WI38 (cell line): ENCODE measurements at regions not wholly inside any gene's neighbourhood (a gene's known extent, or its start where the extent isn't known, plus 50 kb on each side); places are given as distances from the start of the nearest gene placed in this dataset.

Source experiments
- H3K4me3 ChIP-seq: 2 replicates; pipeline ENCODE4 v1.5.1; 2011; ENCODE audit warnings: low read depth, mild to moderate bottlenecking, control low read depth, low read length
- TF ChIP-seq, protein P1 (sequence below): IDR thresholded peaks from 2 replicates; pipeline ENCODE4 v1.5.1; 2012; ENCODE audit warnings: low read depth, mild to moderate bottlenecking, control low read depth, low read length

DNA sequence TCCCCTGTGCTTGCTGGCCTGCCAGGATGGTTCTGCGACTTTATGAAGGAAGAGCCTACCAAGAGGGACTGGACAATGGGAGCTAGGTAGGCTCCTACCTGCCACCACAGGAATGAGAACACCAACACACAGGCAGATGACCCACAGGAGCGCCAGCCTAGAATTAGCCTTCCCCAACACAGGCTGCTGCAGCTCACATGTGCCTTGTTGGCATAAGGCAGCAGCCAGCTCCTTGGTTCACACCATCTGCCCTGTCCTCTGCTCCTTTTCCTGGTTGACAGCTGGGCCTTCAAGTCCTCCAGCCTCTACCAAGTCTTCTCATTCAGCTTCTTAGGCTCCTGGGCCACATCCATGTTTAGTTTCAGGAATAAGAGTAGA is 705.4 kb upstream of the RAB6C start:
- TF ChIP-seq, protein P1, sequence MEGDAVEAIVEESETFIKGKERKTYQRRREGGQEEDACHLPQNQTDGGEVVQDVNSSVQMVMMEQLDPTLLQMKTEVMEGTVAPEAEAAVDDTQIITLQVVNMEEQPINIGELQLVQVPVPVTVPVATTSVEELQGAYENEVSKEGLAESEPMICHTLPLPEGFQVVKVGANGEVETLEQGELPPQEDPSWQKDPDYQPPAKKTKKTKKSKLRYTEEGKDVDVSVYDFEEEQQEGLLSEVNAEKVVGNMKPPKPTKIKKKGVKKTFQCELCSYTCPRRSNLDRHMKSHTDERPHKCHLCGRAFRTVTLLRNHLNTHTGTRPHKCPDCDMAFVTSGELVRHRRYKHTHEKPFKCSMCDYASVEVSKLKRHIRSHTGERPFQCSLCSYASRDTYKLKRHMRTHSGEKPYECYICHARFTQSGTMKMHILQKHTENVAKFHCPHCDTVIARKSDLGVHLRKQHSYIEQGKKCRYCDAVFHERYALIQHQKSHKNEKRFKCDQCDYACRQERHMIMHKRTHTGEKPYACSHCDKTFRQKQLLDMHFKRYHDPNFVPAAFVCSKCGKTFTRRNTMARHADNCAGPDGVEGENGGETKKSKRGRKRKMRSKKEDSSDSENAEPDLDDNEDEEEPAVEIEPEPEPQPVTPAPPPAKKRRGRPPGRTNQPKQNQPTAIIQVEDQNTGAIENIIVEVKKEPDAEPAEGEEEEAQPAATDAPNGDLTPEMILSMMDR = no peak
- H3K4me3 ChIP-seq = no peak overlapping the region

GRCh38 chr2:129274918-129275317 is 704.5 kb upstream of the RAB6C start:
- TF ChIP-seq, protein P1 = no peak
- H3K4me3 ChIP-seq = no peak overlapping the region

- TF ChIP-seq, protein P1 = no peak
- H3K4me3 ChIP-seq = no peak overlapping the region
Observed at GRCh38 chr2:129275706-129276105, 703.8 kb upstream of the RAB6C start.

- TF ChIP-seq, protein P1 = no peak
Observed at GRCh38 chr2:129276978-129277584, 702.4 kb upstream of the RAB6C start.

GRCh38 chr2:129277585-129277981 is 701.9 kb upstream of the RAB6C start:
- TF ChIP-seq, protein P1 = no peak
- no peak overlapping the region for H3K4me3 ChIP-seq

More at GRCh38 chr2:129276978-129277584, 702.4 kb upstream of the RAB6C start:
- H3K4me3 ChIP-seq = no peak overlapping the region

- no peak overlapping the region for H3K4me3 ChIP-seq
- TF ChIP-seq, protein P1 = no peak
Observed at GRCh38 chr2:129281791-129282530, 697.5 kb upstream of the RAB6C start.

- no peak overlapping the region for H3K4me3 ChIP-seq
- TF ChIP-seq, protein P1 = no peak
Observed at GRCh38 chr2:129285012-129285411, 694.5 kb upstream of the RAB6C start.
